GM13976 (cell line): ENCODE measurements at regions not wholly inside any gene's neighbourhood (a gene's known extent, or its start where the extent isn't known, plus 50 kb on each side); places are given as distances from the start of the nearest gene placed in this dataset.

Experiments
- DNase-seq: peaks from one replicate; pipeline ENCODE4 v3.0.0; 2012; ENCODE audit warnings: low spot score
- in situ Hi-C: fragments of 300-500 bp; cut with MboI; formaldehyde crosslinking; loops from one replicate; pipeline ENCODE4 v1.12.0; 2022; ENCODE audit warnings: low sequenced_read_pairs, mixed read lengths, inconsistent platforms; ENCODE audit not compliant: unreplicated experiment
- TF ChIP-seq, protein P1 (sequence below): IDR thresholded peaks from 2 replicates; pipeline ENCODE4 v1.5.1; 2012; ENCODE audit warnings: borderline replicate concordance, mild to moderate bottlenecking; ENCODE audit not compliant: insufficient read depth; ENCODE audit errors: extremely low read depth, missing control alignments, control extremely low read depth

GRCh38 chr18:41262688-41263087, 692.3 kb upstream of the PIK3C3 start:
- TF ChIP-seq, protein P1, sequence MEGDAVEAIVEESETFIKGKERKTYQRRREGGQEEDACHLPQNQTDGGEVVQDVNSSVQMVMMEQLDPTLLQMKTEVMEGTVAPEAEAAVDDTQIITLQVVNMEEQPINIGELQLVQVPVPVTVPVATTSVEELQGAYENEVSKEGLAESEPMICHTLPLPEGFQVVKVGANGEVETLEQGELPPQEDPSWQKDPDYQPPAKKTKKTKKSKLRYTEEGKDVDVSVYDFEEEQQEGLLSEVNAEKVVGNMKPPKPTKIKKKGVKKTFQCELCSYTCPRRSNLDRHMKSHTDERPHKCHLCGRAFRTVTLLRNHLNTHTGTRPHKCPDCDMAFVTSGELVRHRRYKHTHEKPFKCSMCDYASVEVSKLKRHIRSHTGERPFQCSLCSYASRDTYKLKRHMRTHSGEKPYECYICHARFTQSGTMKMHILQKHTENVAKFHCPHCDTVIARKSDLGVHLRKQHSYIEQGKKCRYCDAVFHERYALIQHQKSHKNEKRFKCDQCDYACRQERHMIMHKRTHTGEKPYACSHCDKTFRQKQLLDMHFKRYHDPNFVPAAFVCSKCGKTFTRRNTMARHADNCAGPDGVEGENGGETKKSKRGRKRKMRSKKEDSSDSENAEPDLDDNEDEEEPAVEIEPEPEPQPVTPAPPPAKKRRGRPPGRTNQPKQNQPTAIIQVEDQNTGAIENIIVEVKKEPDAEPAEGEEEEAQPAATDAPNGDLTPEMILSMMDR, result no peak
- in situ Hi-C loops, result no loop called here
- no peak for DNase-seq

- DNase-seq, result no peak
- TF ChIP-seq, protein P1, result no peak
- in situ Hi-C loops, result no loop called here
Observed at GRCh38 chr18:41244591-41245037, 710.4 kb upstream of the PIK3C3 start.

- in situ Hi-C loops, result no loop called here
- TF ChIP-seq, protein P1, result no peak
Observed at GRCh38 chr18:41237317-41237716, 717.7 kb upstream of the PIK3C3 start.

DNA sequence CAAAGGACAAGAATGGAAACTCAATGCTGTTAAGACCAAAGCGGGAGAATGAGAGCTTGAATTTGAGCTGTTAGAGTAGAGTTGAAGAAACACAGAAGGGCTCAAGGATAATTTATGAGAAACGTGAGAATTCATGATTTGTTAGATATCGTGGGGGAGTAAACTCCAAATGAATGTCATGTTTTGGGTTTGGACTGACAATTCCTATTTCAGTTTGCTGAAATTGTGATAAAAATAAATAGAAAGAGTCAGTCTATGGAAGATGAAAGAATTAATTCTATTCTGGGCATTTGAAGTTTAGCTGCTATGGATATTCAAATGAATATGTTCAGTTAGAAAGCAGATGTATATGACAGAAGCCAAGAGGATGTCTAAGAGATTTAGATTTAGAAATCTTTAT, 723.4 kb upstream of the PIK3C3 start:
- in situ Hi-C loops, result no loop called here
- TF ChIP-seq, protein P1, result no peak
- no peak for DNase-seq

More at GRCh38 chr18:41237317-41237716, 717.7 kb upstream of the PIK3C3 start:
- no peak for DNase-seq

GRCh38 chr18:41227993-41228392, 727.0 kb upstream of the PIK3C3 start:
- in situ Hi-C loops, result no loop called here
- no peak for DNase-seq
- TF ChIP-seq, protein P1, result no peak

DNA sequence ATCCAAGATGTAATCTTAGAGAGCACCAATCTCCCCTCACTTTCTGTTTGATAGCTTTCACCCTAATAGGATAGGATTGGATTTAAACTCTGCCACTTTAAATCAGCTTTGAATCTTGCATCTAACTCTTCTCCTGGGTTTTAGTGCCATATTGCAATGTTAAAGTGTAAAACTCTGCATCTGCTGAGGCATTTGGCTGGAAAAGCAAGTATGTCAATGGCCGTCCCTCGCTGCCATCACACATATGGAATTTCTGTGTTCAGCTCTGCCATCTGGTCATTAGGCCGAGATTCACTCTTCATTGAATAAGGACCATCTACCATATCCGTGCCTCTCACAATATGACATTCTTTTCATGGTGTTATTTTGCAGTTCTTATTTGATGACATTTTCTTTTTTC, 728.1 kb upstream of the PIK3C3 start:
- TF ChIP-seq, protein P1, result no peak
- no peak for DNase-seq
- in situ Hi-C loops, result no loop called here

DNA sequence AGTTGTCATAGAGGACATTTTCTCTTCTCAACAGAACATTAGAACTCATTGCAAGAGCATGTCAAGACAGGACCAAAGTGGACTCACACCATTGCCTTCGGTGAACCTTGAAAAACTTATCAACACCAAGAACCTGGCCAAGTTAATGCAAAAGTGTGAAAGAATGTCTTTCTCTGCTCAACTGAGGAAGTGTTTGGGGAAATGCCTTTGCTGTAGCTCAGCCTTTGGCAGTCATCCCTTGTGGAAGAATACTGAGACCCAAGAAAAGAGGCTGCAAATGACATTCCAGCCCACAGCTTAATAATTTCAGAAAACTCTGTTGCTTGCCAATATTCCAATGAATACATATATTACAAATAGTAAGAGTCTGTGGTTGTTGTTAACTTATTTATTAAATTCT, 728.8 kb upstream of the PIK3C3 start:
- in situ Hi-C loops, result no loop called here
- no peak for DNase-seq
- TF ChIP-seq, protein P1, result no peak
